Retinal pigment epithelial cell (primary cell): ENCODE measurements at regions not wholly inside any gene's neighbourhood (a gene's known extent, or its start where the extent isn't known, plus 50 kb on each side); places are given as distances from the start of the nearest gene placed in this dataset.

Experiments
- DNase-seq: peaks from one replicate; pipeline ENCODE4 v3.0.0-alpha.2; 2010; ENCODE audit warnings: low read depth
- H3K4me3 ChIP-seq: 2 replicates; pipeline ENCODE4 v1.5.1; 2011; ENCODE audit warnings: mild to moderate bottlenecking, low read length, control low read depth, moderate library complexity
- CTCF ChIP-seq: conservative IDR thresholded peaks from 2 replicates; pipeline ENCODE4 v1.5.1; 2011; ENCODE audit warnings: low read depth, low read length, control low read depth, inconsistent platforms

- TF ChIP-seq CTCF = no peak
Measured at GRCh38 chr3:109480014-109480413, 142.7 kb upstream of the DPPA4 start.

GRCh38 chr3:109478614-109479013, 141.3 kb upstream of the DPPA4 start:
- no peak for DNase-seq
- TF ChIP-seq CTCF = no peak
- no peak overlapping the region for H3K4me3 ChIP-seq

More at GRCh38 chr3:109480014-109480413, 142.7 kb upstream of the DPPA4 start:
- DNase-seq = no peak
- no peak overlapping the region for H3K4me3 ChIP-seq

GRCh38 chr3:109460961-109461360, 123.6 kb upstream of the DPPA4 start:
- no peak for TF ChIP-seq CTCF
- DNase-seq = no peak
- no peak overlapping the region for H3K4me3 ChIP-seq

- no peak overlapping the region for H3K4me3 ChIP-seq
- no peak for DNase-seq
- TF ChIP-seq CTCF = no peak
Measured at GRCh38 chr3:109445210-109445609, 107.9 kb upstream of the DPPA4 start.

GRCh38 chr3:109442531-109442930, 105.2 kb upstream of the DPPA4 start:
- no peak overlapping the region for H3K4me3 ChIP-seq
- TF ChIP-seq CTCF = no peak
- DNase-seq = no peak

GRCh38 chr3:109440353-109440752, 103.0 kb upstream of the DPPA4 start:
- DNase-seq = no peak
- TF ChIP-seq CTCF = no peak
- no peak overlapping the region for H3K4me3 ChIP-seq

GRCh38 chr3:109432833-109433232, 95.5 kb upstream of the DPPA4 start:
- DNase-seq = no peak
- TF ChIP-seq CTCF = no peak
- no peak overlapping the region for H3K4me3 ChIP-seq
